ENCODE measurements at regions not wholly inside any gene's neighbourhood (a gene's known extent, or its start where the extent isn't known, plus 50 kb on each side); places are given as distances from the start of the nearest gene placed in this dataset.

GRCh38 chr18:78912844-78913243, 66.8 kb upstream of the SALL3 start:
- 84 to 92% methylated on average over 5 to 18 of the region's 18 CpGs for WGBS, 2 donors

GRCh38 chr18:78913395-78913794, 66.2 kb upstream of the SALL3 start:
- WGBS, 2 donors = 83 to 91% methylated on average over 12 of the region's 12 CpGs
- DNase-seq = no peak
- TF ChIP-seq CTCF (IDR thresholded peaks at IDR 0.05) = no peak
- TF ChIP-seq POLR2A (IDR thresholded peaks at IDR 0.05) = no peak

More at GRCh38 chr18:78912844-78913243, 66.8 kb upstream of the SALL3 start:
- no peaks in the 10 kb centered on the region for H3K9me3 ChIP-seq
- no peaks in the 10 kb centered on the region for H3K36me3 ChIP-seq (ENCODE audit: low read depth, missing control alignments)
- H3K4me1 ChIP-seq = no peaks in the 10 kb centered on the region
- no peak for TF ChIP-seq POLR2A (IDR thresholded peaks at IDR 0.05)
- TF ChIP-seq CTCF (IDR thresholded peaks at IDR 0.05) = no peak
- H3K27me3 ChIP-seq = no peaks in the 10 kb centered on the region
- H3K4me3 ChIP-seq = no peak overlapping the region
- DNase-seq = no peak
- intact Hi-C loops (cut with DNase I; ENCODE audit: low total_unique reads) = no loop called here
- H3K27ac ChIP-seq = no peak overlapping the region

GRCh38 chr18:78913830-78914231, 65.8 kb upstream of the SALL3 start:
- H3K36me3 ChIP-seq (ENCODE audit: low read depth, missing control alignments) = no peaks in the 10 kb centered on the region
- no peak for DNase-seq
- no peaks in the 10 kb centered on the region for H3K4me1 ChIP-seq
- H3K9me3 ChIP-seq = no peaks in the 10 kb centered on the region
- no peak overlapping the region for H3K27ac ChIP-seq
- WGBS, 2 donors = 55 to 64% methylated on average over 15 of the region's 15 CpGs
- intact Hi-C loops (cut with DNase I; ENCODE audit: low total_unique reads) = no loop called here
- no peak overlapping the region for H3K4me3 ChIP-seq
- no peaks in the 10 kb centered on the region for H3K27me3 ChIP-seq
- no peak for TF ChIP-seq POLR2A (IDR thresholded peaks at IDR 0.05)

More at GRCh38 chr18:78913395-78913794, 66.2 kb upstream of the SALL3 start:
- Histone ChIP-seq H3K27ac (no peak overlapping the region), H3K27me3 (no peaks in the 10 kb centered on the region), H3K36me3 (ENCODE audit: low read depth, missing control alignments) (no peaks in the 10 kb centered on the region), H3K4me3 (no peak overlapping the region), H3K4me1 (no peaks in the 10 kb centered on the region), H3K9me3 (no peaks in the 10 kb centered on the region)
- intact Hi-C loops (cut with DNase I; ENCODE audit: low total_unique reads) = no loop called here

GRCh38 chr18:78914249-78914935, 65.2 kb upstream of the SALL3 start:
- no peaks in the 10 kb centered on the region for H3K36me3 ChIP-seq (ENCODE audit: low read depth, missing control alignments)
- no peak overlapping the region for H3K4me3 ChIP-seq
- no peaks in the 10 kb centered on the region for H3K9me3 ChIP-seq
- H3K27ac ChIP-seq = no peak overlapping the region
- no peaks in the 10 kb centered on the region for H3K27me3 ChIP-seq
- 47 to 68% methylated on average over 38 to 43 of the region's 43 CpGs for WGBS, 2 donors
- H3K4me1 ChIP-seq = no peaks in the 10 kb centered on the region
- DNase-seq = no peak
- TF ChIP-seq CTCF (IDR thresholded peaks at IDR 0.05) (no peak), POLR2A (IDR thresholded peaks at IDR 0.05) (no peak)
- intact Hi-C loops (cut with DNase I; ENCODE audit: low total_unique reads) = no loop called here

GRCh38 chr18:78915446-78916008, 64.1 kb upstream of the SALL3 start:
- intact Hi-C loops (cut with DNase I; ENCODE audit: low total_unique reads) = no loop called here
- DNase-seq = no peak
- WGBS, 2 donors = 86 to 93% methylated on average over 16 of the region's 16 CpGs

More at GRCh38 chr18:78915446-78916008, 64.1 kb upstream of the SALL3 start:
- H3K36me3 ChIP-seq (ENCODE audit: low read depth, missing control alignments) = no peaks in the 10 kb centered on the region
- H3K4me3 ChIP-seq = no peak overlapping the region
- H3K9me3 ChIP-seq = no peaks in the 10 kb centered on the region
- H3K4me1 ChIP-seq = no peaks in the 10 kb centered on the region
- no peak overlapping the region for H3K27ac ChIP-seq
- no peak for TF ChIP-seq CTCF (IDR thresholded peaks at IDR 0.05)
- no peak for TF ChIP-seq POLR2A (IDR thresholded peaks at IDR 0.05)
- no peaks in the 10 kb centered on the region for H3K27me3 ChIP-seq
